ENCODE measurements at regions not wholly inside any gene's neighbourhood (a gene's known extent, or its start where the extent isn't known, plus 50 kb on each side); places are given as distances from the start of the nearest gene placed in this dataset.

DNA sequence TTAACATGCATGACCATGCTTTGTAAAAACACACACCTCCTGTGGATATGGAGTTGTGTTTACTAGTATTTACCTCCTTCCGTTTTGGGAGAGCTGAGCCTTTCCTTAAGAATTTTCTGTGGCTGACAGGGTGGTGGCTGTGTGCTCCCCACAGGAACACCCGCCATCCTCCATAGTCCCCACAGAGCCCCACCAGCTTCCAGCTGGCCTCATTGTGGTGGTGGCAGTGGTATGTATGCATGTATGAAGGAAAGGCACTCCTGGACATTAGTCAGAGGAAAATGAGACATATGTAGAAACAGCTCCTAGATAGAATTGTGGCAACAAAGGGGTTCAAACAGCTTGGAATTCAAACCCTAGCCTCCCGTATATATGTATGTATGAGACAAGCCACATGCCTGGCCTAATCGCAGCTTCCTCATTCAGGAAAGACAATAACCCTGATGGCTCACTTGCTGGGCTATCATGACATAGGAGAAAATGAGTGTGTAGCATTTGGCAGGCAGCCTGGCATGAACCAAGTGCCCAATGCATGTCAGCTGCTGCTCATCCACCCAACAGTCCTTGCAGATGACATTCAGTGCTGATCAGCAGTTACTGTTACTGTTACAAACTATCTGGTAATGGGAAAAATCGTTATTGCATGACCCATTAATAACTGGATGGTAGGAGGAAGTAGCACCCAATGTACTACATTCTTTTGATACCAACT is 459.7 kb downstream of the EBF1 start:
- TF ChIP-seq, protein P1, sequence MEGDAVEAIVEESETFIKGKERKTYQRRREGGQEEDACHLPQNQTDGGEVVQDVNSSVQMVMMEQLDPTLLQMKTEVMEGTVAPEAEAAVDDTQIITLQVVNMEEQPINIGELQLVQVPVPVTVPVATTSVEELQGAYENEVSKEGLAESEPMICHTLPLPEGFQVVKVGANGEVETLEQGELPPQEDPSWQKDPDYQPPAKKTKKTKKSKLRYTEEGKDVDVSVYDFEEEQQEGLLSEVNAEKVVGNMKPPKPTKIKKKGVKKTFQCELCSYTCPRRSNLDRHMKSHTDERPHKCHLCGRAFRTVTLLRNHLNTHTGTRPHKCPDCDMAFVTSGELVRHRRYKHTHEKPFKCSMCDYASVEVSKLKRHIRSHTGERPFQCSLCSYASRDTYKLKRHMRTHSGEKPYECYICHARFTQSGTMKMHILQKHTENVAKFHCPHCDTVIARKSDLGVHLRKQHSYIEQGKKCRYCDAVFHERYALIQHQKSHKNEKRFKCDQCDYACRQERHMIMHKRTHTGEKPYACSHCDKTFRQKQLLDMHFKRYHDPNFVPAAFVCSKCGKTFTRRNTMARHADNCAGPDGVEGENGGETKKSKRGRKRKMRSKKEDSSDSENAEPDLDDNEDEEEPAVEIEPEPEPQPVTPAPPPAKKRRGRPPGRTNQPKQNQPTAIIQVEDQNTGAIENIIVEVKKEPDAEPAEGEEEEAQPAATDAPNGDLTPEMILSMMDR (conservative IDR thresholded peaks at IDR 0.05 in 1 of 2, IDR thresholded peaks at IDR 0.05 in 1 of 2; ENCODE audit: low read depth in 1 of 2, low read length in 2 of 2), result no peak
- TF ChIP-seq EZH2 (IDR thresholded peaks at IDR 0.05; ENCODE audit: low read length, missing control alignments), result no peak
